Body of pancreas (tissue), 4 donors: ENCODE measurements at regions not wholly inside any gene's neighbourhood (a gene's known extent, or its start where the extent isn't known, plus 50 kb on each side); places are given as distances from the start of the nearest gene placed in this dataset.

Experiments
- POLR2A ChIP-seq, 3 donors: fragments of 450-650 bp; IDR thresholded peaks; one replicate each; pipeline ENCODE4 v1.6.1; 2016; ENCODE audit warnings: antibody characterized with exemption in 3 of 3, mild to moderate bottlenecking in 2 of 3
- TF ChIP-seq, protein P1 (sequence below), 7 experiments: fragments of 450-650 bp in 4 of 7; fragments of 200-600 bp in 3 of 7; sonication (generic) in 3 of 7; IDR thresholded peaks; one replicate each; pipeline ENCODE4 v1.5.1; 2016 to 2019; ENCODE audit warnings: antibody characterized with exemption in 7 of 7

DNA sequence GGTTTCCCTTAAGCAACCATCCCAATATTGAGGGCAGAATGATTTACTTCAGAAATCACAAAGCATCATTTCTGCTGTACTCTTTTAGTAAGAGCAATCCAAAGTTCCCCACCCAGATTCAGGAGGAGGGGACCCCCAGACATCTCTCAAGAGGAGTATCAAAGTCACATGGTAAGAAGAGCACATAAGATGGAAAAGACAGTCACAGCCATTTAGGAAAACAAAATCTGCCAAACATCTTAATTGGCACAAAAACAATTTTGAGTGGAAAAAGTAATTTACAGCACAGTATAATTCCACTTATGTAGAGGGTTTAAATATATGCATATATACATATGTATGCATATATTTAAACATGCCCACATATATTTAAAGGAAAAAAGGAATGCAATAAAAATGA, 1329.0 kb upstream of the CELF2 start:
- no peak for TF ChIP-seq POLR2A (IDR thresholded peaks at IDR 0.05)
- TF ChIP-seq, protein P1, sequence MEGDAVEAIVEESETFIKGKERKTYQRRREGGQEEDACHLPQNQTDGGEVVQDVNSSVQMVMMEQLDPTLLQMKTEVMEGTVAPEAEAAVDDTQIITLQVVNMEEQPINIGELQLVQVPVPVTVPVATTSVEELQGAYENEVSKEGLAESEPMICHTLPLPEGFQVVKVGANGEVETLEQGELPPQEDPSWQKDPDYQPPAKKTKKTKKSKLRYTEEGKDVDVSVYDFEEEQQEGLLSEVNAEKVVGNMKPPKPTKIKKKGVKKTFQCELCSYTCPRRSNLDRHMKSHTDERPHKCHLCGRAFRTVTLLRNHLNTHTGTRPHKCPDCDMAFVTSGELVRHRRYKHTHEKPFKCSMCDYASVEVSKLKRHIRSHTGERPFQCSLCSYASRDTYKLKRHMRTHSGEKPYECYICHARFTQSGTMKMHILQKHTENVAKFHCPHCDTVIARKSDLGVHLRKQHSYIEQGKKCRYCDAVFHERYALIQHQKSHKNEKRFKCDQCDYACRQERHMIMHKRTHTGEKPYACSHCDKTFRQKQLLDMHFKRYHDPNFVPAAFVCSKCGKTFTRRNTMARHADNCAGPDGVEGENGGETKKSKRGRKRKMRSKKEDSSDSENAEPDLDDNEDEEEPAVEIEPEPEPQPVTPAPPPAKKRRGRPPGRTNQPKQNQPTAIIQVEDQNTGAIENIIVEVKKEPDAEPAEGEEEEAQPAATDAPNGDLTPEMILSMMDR (IDR thresholded peaks at IDR 0.05), result no peak
